Keratinocyte (primary cell): ENCODE measurements at regions not wholly inside any gene's neighbourhood (a gene's known extent, or its start where the extent isn't known, plus 50 kb on each side); places are given as distances from the start of the nearest gene placed in this dataset.

ENCODE experiments used
- DNase-seq: peaks from one replicate; pipeline ENCODE4 v3.0.0-alpha.2; 2011; ENCODE audit warnings: low read depth, missing footprints, low spot score
- FAIRE-seq: peaks from 2 replicates; lab custom pipeline; 2011; peaks lifted over from hg19 to GRCh38; lab: Jason Lieb, UNC
- H2AFZ ChIP-seq: 2 replicates; pipeline ENCODE4 v1.6.0; 2012; ENCODE audit warnings: low read length, control low read depth, inconsistent platforms; ENCODE audit not compliant: control insufficient read depth
- H3K27ac ChIP-seq: 2 replicates; pipeline ENCODE4 v1.5.1; 2011; ENCODE audit warnings: low read length; ENCODE audit not compliant: control insufficient read depth, insufficient read depth
- H3K27me3 ChIP-seq: 3 replicates; pipeline ENCODE4 v1.6.0; 2011; ENCODE audit warnings: low read length; ENCODE audit not compliant: control insufficient read depth, insufficient read depth; ENCODE audit errors: extremely low read depth
- H3K36me3 ChIP-seq, 2 experiments: 2 replicates in 1 of 2; 3 replicates in 1 of 2; pipeline ENCODE4 v1.5.1; 2011; ENCODE audit warnings: low read length in 2 of 2, mild to moderate bottlenecking in 1 of 2; ENCODE audit not compliant: control insufficient read depth in 2 of 2, insufficient read depth in 2 of 2; ENCODE audit errors: extremely low read depth in 1 of 2
- H3K4me1 ChIP-seq: 3 replicates; pipeline ENCODE4 v1.5.1; 2011; ENCODE audit warnings: low read length; ENCODE audit not compliant: control insufficient read depth, insufficient read depth; ENCODE audit errors: extremely low read depth
- H3K4me2 ChIP-seq: 3 replicates; pipeline ENCODE4 v1.6.0; 2011; ENCODE audit warnings: low read depth, low read length; ENCODE audit not compliant: control insufficient read depth, insufficient read depth; ENCODE audit errors: extremely low read depth
- H3K4me3 ChIP-seq, 3 experiments: fragments of 200-600 bp in 1 of 3; sonication (generic) in 1 of 3; 2 replicates in 2 of 3; 3 replicates in 1 of 3; pipeline ENCODE4 v1.5.1; 2011 to 2016; ENCODE audit warnings: low read length in 3 of 3, mild to moderate bottlenecking in 3 of 3, control low read depth in 2 of 3, inconsistent platforms in 1 of 3, low read depth in 1 of 3, mixed read lengths in 1 of 3, mixed run types in 1 of 3, moderate library complexity in 1 of 3; ENCODE audit not compliant: control insufficient read depth in 2 of 3, insufficient read depth in 2 of 3; ENCODE audit errors: extremely low read depth in 1 of 3
- H3K79me2 ChIP-seq: 2 replicates; pipeline ENCODE4 v1.6.0; 2012; ENCODE audit warnings: low read length; ENCODE audit not compliant: control insufficient read depth, insufficient read depth
- H3K9ac ChIP-seq: 3 replicates; pipeline ENCODE4 v1.6.0; 2011; ENCODE audit warnings: low read length; ENCODE audit not compliant: control insufficient read depth, insufficient read depth; ENCODE audit errors: extremely low read depth
- H3K9me1 ChIP-seq: 3 replicates; pipeline ENCODE4 v1.6.0; 2011; ENCODE audit warnings: low read length; ENCODE audit not compliant: control insufficient read depth, insufficient read depth; ENCODE audit errors: extremely low read depth
- H3K9me3 ChIP-seq: 2 replicates; pipeline ENCODE4 v1.5.1; 2012; ENCODE audit warnings: low read depth, low read length; ENCODE audit not compliant: control insufficient read depth
- H4K20me1 ChIP-seq: 3 replicates; pipeline ENCODE4 v1.6.0; 2011; ENCODE audit warnings: low read length; ENCODE audit not compliant: control insufficient read depth, insufficient read depth; ENCODE audit errors: extremely low read depth
- CTCF ChIP-seq, 3 experiments: IDR thresholded peaks in 1 of 3; conservative IDR thresholded peaks in 1 of 3; optimal IDR thresholded peaks in 1 of 3; 2 replicates in 2 of 3; 3 replicates in 1 of 3; pipeline versions ENCODE3 to v1.5.1; 2011; ENCODE audit warnings: low read length in 3 of 3, mild to moderate bottlenecking in 3 of 3, moderate library complexity in 2 of 3, control low read depth in 1 of 3, inconsistent platforms in 1 of 3; ENCODE audit not compliant: insufficient read depth in 2 of 3; ENCODE audit errors: extremely low read depth in 1 of 3
- EZH2 ChIP-seq: IDR thresholded peaks from one replicate; pipeline ENCODE4 v1.6.1; 2012; ENCODE audit warnings: inconsistent platforms, mild to moderate bottlenecking, low read length, moderate library complexity
- dilution Hi-C: fragments of 300-500 bp; cut with MboI; formaldehyde crosslinking; loops from one replicate; pipeline ENCODE4 v1.7.0; 2020; ENCODE audit warnings: low sequenced_read_pairs; ENCODE audit not compliant: extremely low pct_ligation_motif_present

DNA sequence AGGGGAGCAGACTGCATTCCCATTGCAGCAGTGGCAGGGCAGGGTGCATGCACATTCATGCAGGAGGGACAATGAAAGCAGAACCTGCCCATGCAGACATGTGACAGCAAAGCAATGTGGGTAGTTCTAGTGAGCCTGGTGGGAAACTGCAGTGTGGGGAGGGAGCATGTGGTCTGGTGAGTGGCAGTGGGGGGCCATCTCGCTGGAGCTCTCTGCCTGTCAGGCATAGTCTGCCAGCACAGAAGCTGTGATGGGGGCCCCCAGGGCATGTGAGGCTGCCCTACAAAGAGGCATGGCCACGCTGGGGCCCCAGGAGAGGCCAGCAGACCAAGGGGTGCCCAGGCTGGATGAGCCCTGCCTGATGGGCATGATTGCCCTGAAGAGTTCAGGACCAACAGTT is 579.7 kb downstream of the PTPRC start:
- dilution Hi-C loops, result no loop called here
- no peak overlapping the region for H3K9ac ChIP-seq
- H3K9me1 ChIP-seq, result no peaks in the 10 kb centered on the region
- no peaks in the 10 kb centered on the region for H3K79me2 ChIP-seq
- H3K4me1 ChIP-seq, result no peaks in the 10 kb centered on the region
- no peak for DNase-seq
- no peak overlapping the region for H3K4me2 ChIP-seq
- H4K20me1 ChIP-seq, result no peaks in the 10 kb centered on the region
- H3K36me3 ChIP-seq, result no peaks in the 10 kb centered on the region
- TF ChIP-seq CTCF (optimal IDR thresholded peaks at IDR 0.05 in 1 of 3, IDR thresholded peaks at IDR 0.05 in 1 of 3, conservative IDR thresholded peaks at IDR 0.05 in 1 of 3; ENCODE audit: extremely low read depth in 1 of 3, insufficient read depth in 2 of 3, low read length in 3 of 3) (no peak), EZH2 (no peak)
- no peak overlapping the region for H2AFZ ChIP-seq
- H3K9me3 ChIP-seq, result no peaks in the 10 kb centered on the region
- no peak overlapping the region for H3K4me3 ChIP-seq
- FAIRE-seq, result no peak
- no peak overlapping the region for H3K27ac ChIP-seq
- no peaks in the 10 kb centered on the region for H3K27me3 ChIP-seq

DNA sequence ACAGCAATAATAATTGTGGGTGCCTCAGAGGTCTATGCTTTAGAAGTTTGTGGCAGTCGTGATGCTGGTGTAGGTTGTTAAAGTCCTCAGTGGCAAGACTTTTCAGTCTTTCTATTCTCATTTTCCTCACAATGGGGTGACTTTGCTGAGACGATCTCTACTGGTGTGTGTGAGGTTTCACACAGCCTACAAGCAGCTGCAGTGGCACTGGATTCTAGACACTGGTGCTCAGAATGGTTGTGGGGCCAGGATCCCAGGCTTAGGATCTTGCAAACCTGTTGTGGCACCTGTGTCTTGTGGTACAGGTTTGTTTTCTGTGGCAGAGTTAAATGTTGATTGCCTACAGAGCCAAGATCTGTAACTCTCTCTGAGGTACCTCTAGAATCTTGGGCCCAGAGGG is 581.2 kb downstream of the PTPRC start:
- no peaks in the 10 kb centered on the region for H3K36me3 ChIP-seq
- H2AFZ ChIP-seq, result no peak overlapping the region
- no peaks in the 10 kb centered on the region for H3K27me3 ChIP-seq
- no peak overlapping the region for H3K4me3 ChIP-seq
- dilution Hi-C loops, result no loop called here
- TF ChIP-seq EZH2 (no peak), CTCF (optimal IDR thresholded peaks at IDR 0.05 in 1 of 3, IDR thresholded peaks at IDR 0.05 in 1 of 3, conservative IDR thresholded peaks at IDR 0.05 in 1 of 3; ENCODE audit: extremely low read depth in 1 of 3, insufficient read depth in 2 of 3, low read length in 3 of 3) (no peak)
- no peak overlapping the region for H3K4me2 ChIP-seq
- no peak for DNase-seq
- H3K4me1 ChIP-seq, result no peaks in the 10 kb centered on the region
- H3K79me2 ChIP-seq, result no peaks in the 10 kb centered on the region
- H3K27ac ChIP-seq, result no peak overlapping the region
- no peaks in the 10 kb centered on the region for H3K9me3 ChIP-seq
- no peaks in the 10 kb centered on the region for H4K20me1 ChIP-seq
- H3K9ac ChIP-seq, result no peak overlapping the region
- H3K9me1 ChIP-seq, result no peaks in the 10 kb centered on the region
- FAIRE-seq, result no peak
